Kidney (tissue), 13 donors: ENCODE measurements at regions not wholly inside any gene's neighbourhood (a gene's known extent, or its start where the extent isn't known, plus 50 kb on each side); places are given as distances from the start of the nearest gene placed in this dataset.

Experiments
- DNase-seq, 5 donors: peaks; one replicate each; pipeline ENCODE4 v3.0.0-alpha.2; 2013 to 2020
- FAIRE-seq: peaks from 2 replicates; lab custom pipeline; 2012; peaks lifted over from hg19 to GRCh38; lab: Jason Lieb, UNC
- H3K27ac ChIP-seq, 2 donors: one replicate each; pipeline ENCODE4 v1.7.0; 2013; ENCODE audit warnings: low read depth in 2 of 2, low read length in 2 of 2, inconsistent platforms in 1 of 2
- H3K27me3 ChIP-seq: one replicate; pipeline ENCODE4 v1.7.1; 2013; ENCODE audit warnings: low read length, inconsistent platforms; ENCODE audit not compliant: control insufficient read depth, insufficient read depth
- H3K36me3 ChIP-seq, 3 donors: one replicate each; pipeline versions ENCODE4 v1.7.0 to v1.7.1; 2013; ENCODE audit warnings: low read length in 3 of 3, control low read depth in 1 of 3, inconsistent platforms in 1 of 3; ENCODE audit not compliant: insufficient read depth in 3 of 3, control insufficient read depth in 2 of 3
- H3K4me1 ChIP-seq, 3 donors: one replicate each; pipeline versions ENCODE4 v1.7.0 to v1.7.1; 2013; ENCODE audit warnings: low read length in 3 of 3, inconsistent platforms in 1 of 3, low read depth in 1 of 3; ENCODE audit not compliant: control insufficient read depth in 2 of 3, insufficient read depth in 2 of 3
- H3K4me3 ChIP-seq, 3 donors: one replicate each; pipeline versions ENCODE4 v1.7.0 to v1.8.1; 2013; ENCODE audit warnings: low read length in 3 of 3, control low read depth in 1 of 3, inconsistent platforms in 1 of 3
- H3K9ac ChIP-seq, 3 donors: one replicate each; pipeline versions ENCODE4 v1.7.0 to v1.7.1; 2013; ENCODE audit warnings: low read length in 3 of 3, control low read depth in 1 of 3, inconsistent platforms in 1 of 3
- H3K9me3 ChIP-seq, 3 donors: one replicate each; pipeline versions ENCODE4 v1.7.0 to v1.7.1; 2013; ENCODE audit warnings: low read length in 3 of 3, control low read depth in 1 of 3, inconsistent platforms in 1 of 3; ENCODE audit not compliant: control insufficient read depth in 2 of 3, insufficient read depth in 1 of 3
- CTCF ChIP-seq: IDR thresholded peaks from 3 replicates; pipeline ENCODE4 v1.5.1; 2012; ENCODE audit warnings: mild to moderate bottlenecking, moderate library complexity, borderline replicate concordance; ENCODE audit not compliant: insufficient read depth; ENCODE audit errors: extremely low read depth
- intact Hi-C: fragments of 100-400 bp; cut with DNase I; formaldehyde crosslinking; loops from one replicate; pipeline ENCODE4 v1.11.1; 2022
- donor health status: control.
- donor health status: control.
- donor health status: control.
- donor health status: control.
- donor health status: control.
- donor health status: DM: yes; HTN: yes; CAD: no.
- donor health status: Normal renal cell carcinoma (clear cell type).

- intact Hi-C loops, result no loop called here
- DNase-seq, result peak in 1 of 5 donors; percentile 23
Measured at GRCh38 chr2:238518172-238518820, 91.6 kb downstream of the ASB1 start.

GRCh38 chr2:238518821-238519186 is 92.1 kb downstream of the ASB1 start:
- Histone ChIP-seq H3K4me1 (no peaks in the 10 kb centered on the region), H3K36me3 (peaks cover 0 to 2% (median 0%) of the 10 kb centered on the region in 3 donors), H3K4me3 (no peak overlapping the region), H3K9ac (no peak overlapping the region), H3K27me3 (no peaks in the 10 kb centered on the region), H3K27ac (no peak overlapping the region), H3K9me3 (peaks cover 4 to 13% (median 7%) of the 10 kb centered on the region in 3 donors)
- TF ChIP-seq CTCF, result no peak
- no peak for FAIRE-seq
- DNase-seq, result peak in 1 of 5 donors; percentile 43
- intact Hi-C loops, result no loop called here

More at GRCh38 chr2:238518172-238518820, 91.6 kb downstream of the ASB1 start:
- no peak for TF ChIP-seq CTCF
- H3K4me3 ChIP-seq, result no peak overlapping the region
- H3K36me3 ChIP-seq, result peaks cover 0 to 2% (median 0%) of the 10 kb centered on the region in 3 donors
- H3K9ac ChIP-seq, result no peak overlapping the region
- no peaks in the 10 kb centered on the region for H3K4me1 ChIP-seq
- H3K27ac ChIP-seq, result no peak overlapping the region
- no peaks in the 10 kb centered on the region for H3K27me3 ChIP-seq
- no peak for FAIRE-seq
- peaks cover 4 to 13% (median 7%) of the 10 kb centered on the region in 3 donors for H3K9me3 ChIP-seq

- FAIRE-seq, result no peak
- H3K27me3 ChIP-seq, result no peaks in the 10 kb centered on the region
- H3K4me1 ChIP-seq, result no peaks in the 10 kb centered on the region
- no peak for DNase-seq
- no peak for TF ChIP-seq CTCF
- peaks cover 0 to 2% (median 0%) of the 10 kb centered on the region in 3 donors for H3K36me3 ChIP-seq
- H3K9me3 ChIP-seq, result peaks cover 4 to 13% (median 7%) of the 10 kb centered on the region in 3 donors
- intact Hi-C loops, result no loop called here
- no peak overlapping the region for H3K9ac ChIP-seq
- H3K27ac ChIP-seq, result no peak overlapping the region
- H3K4me3 ChIP-seq, result peak overlapping the region in 1 of 3 donors; percentile 17
Measured at GRCh38 chr2:238520359-238520886, 93.7 kb downstream of the ASB1 start.
